Neuronal stem cell (in vitro differentiated cells): ENCODE measurements at regions not wholly inside any gene's neighbourhood (a gene's known extent, or its start where the extent isn't known, plus 50 kb on each side); places are given as distances from the start of the nearest gene placed in this dataset.

ENCODE experiments used
- DNase-seq: peaks from one replicate; pipeline ENCODE4 v3.0.0-alpha.2; 2013; ENCODE audit warnings: low spot score
- H2AFZ ChIP-seq: one replicate; pipeline ENCODE4 v1.6.1; 2013; ENCODE audit warnings: mild to moderate bottlenecking, low read length, inconsistent platforms
- H2AK5ac ChIP-seq: 2 replicates; pipeline ENCODE4 v1.6.1; 2013; ENCODE audit warnings: low read depth, mild to moderate bottlenecking, inconsistent platforms, low read length, moderate library complexity, mixed read lengths
- H2BK120ac ChIP-seq: 2 replicates; pipeline ENCODE4 v1.6.1; 2013; ENCODE audit warnings: low read depth, mild to moderate bottlenecking, inconsistent platforms, low read length, moderate library complexity, mixed read lengths
- H2BK12ac ChIP-seq: one replicate; pipeline ENCODE4 v1.6.1; 2013; ENCODE audit warnings: low read length, inconsistent platforms
- H2BK15ac ChIP-seq: 2 replicates; pipeline ENCODE4 v1.6.1; 2013; ENCODE audit warnings: mild to moderate bottlenecking, low read length, inconsistent platforms, mixed read lengths
- H2BK5ac ChIP-seq: one replicate; pipeline ENCODE4 v1.6.1; 2013; ENCODE audit warnings: inconsistent platforms, mild to moderate bottlenecking, low read length, moderate library complexity
- H3K14ac ChIP-seq: one replicate; pipeline ENCODE4 v1.6.1; 2013; ENCODE audit warnings: low read length, inconsistent platforms
- H3K18ac ChIP-seq: 2 replicates; pipeline ENCODE4 v1.6.1; 2013; ENCODE audit warnings: low read length, inconsistent platforms
- H3K23ac ChIP-seq: 2 replicates; pipeline ENCODE4 v1.6.1; 2013; ENCODE audit warnings: low read depth, mild to moderate bottlenecking, mixed read lengths, low read length, inconsistent platforms; ENCODE audit not compliant: poor library complexity
- H3K27ac ChIP-seq: replicated peaks from 3 replicates; pipeline ENCODE4 v1.5.1; 2013; ENCODE audit warnings: low read length, inconsistent platforms
- H3K27me3 ChIP-seq, 3 experiments: 2 replicates each; pipeline ENCODE4 v1.6.1; 2013; ENCODE audit warnings: low read length in 3 of 3, mild to moderate bottlenecking in 2 of 3, inconsistent platforms in 1 of 3, low read depth in 1 of 3, mixed read lengths in 1 of 3, moderate library complexity in 1 of 3; ENCODE audit not compliant: control insufficient read depth in 3 of 3, insufficient read depth in 3 of 3
- H3K36me3 ChIP-seq, 2 donors: replicated peaks in 1 of 2; 2 replicates each; pipeline ENCODE4 v1.6.1; 2013; ENCODE audit warnings: low read length in 2 of 2; ENCODE audit not compliant: control insufficient read depth in 2 of 2, insufficient read depth in 2 of 2
- H3K4ac ChIP-seq: 2 replicates; pipeline ENCODE4 v1.6.1; 2013; ENCODE audit warnings: inconsistent platforms, mild to moderate bottlenecking, low read length, moderate library complexity
- H3K4me1 ChIP-seq, 2 donors: 1 replicate in 1 of 2; 2 replicates in 1 of 2; pipeline ENCODE4 v1.6.1; 2013; ENCODE audit warnings: low read length in 2 of 2, low read depth in 1 of 2; ENCODE audit not compliant: control insufficient read depth in 2 of 2, insufficient read depth in 1 of 2
- H3K4me2 ChIP-seq: one replicate; pipeline ENCODE4 v1.6.1; 2013; ENCODE audit warnings: mild to moderate bottlenecking, low read length, inconsistent platforms; ENCODE audit not compliant: insufficient read depth, poor library complexity, severe bottlenecking
- H3K4me3 ChIP-seq, 2 donors: 2 replicates each; pipeline ENCODE4 v1.5.1; 2013; ENCODE audit warnings: low read length in 2 of 2, mild to moderate bottlenecking in 2 of 2, inconsistent platforms in 1 of 2, moderate library complexity in 1 of 2
- H3K79me1 ChIP-seq: one replicate; pipeline ENCODE4 v1.6.1; 2013; ENCODE audit warnings: low read depth, mild to moderate bottlenecking, inconsistent platforms, low read length, moderate library complexity
- H3K9ac ChIP-seq: one replicate; pipeline ENCODE4 v1.6.1; 2013; ENCODE audit warnings: mild to moderate bottlenecking, low read depth, low read length, inconsistent platforms; ENCODE audit not compliant: poor library complexity
- H3K9me3 ChIP-seq, 2 donors: replicated peaks in 1 of 2; 2 replicates each; pipeline versions ENCODE3 to v1.6.1; 2013; ENCODE audit warnings: low read length in 2 of 2, mild to moderate bottlenecking in 2 of 2, inconsistent platforms in 1 of 2, low read depth in 1 of 2, mixed read lengths in 1 of 2, moderate library complexity in 1 of 2; ENCODE audit not compliant: control insufficient read depth in 2 of 2, insufficient read depth in 1 of 2
- H4K8ac ChIP-seq: one replicate; pipeline ENCODE4 v1.6.1; 2013; ENCODE audit warnings: low read depth, mild to moderate bottlenecking, inconsistent platforms, low read length, moderate library complexity
- H4K91ac ChIP-seq: one replicate; pipeline ENCODE4 v1.6.1; 2013; ENCODE audit warnings: low read length, low read depth, mild to moderate bottlenecking, inconsistent platforms; ENCODE audit not compliant: poor library complexity
- WGBS, 2 donors: extraction: QIAGEN DNeasy Blood & Tissue Kit; methylation state at CpG; one replicate each; pipeline ENCODE4 v1.1.7; 2013; ENCODE audit warnings: missing lambda C conversion rate in 2 of 2, mixed read lengths in 1 of 2; ENCODE audit not compliant: insufficient read length in 2 of 2, insufficient replicate concordance in 1 of 2; ENCODE audit errors: extremely low coverage in 2 of 2; 5-methylcytosine and 5-hydroxymethylcytosine counted together

DNA sequence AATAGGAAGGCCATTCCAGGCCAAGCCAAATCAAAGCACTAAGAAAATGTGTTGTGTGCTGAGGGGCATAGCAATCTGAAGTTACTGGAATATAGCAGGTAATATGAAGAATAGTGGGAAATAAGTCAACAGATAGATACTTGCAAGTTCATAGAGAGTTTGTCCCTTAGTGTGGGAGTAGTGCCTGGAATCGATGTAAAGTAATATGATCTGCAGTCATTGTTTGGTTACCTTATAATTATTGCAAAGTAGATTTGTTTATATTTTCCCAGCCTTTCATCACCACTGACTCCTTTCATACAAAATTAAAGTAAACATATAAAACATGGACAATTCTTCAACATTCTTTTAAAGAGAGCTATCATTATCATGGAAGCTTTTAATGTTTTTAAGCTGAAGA, 420.9 kb upstream of the NECTIN3 start:
- Histone ChIP-seq H3K9me3 (no peaks in the 10 kb centered on the region), H2BK120ac (no peak overlapping the region)

DNA sequence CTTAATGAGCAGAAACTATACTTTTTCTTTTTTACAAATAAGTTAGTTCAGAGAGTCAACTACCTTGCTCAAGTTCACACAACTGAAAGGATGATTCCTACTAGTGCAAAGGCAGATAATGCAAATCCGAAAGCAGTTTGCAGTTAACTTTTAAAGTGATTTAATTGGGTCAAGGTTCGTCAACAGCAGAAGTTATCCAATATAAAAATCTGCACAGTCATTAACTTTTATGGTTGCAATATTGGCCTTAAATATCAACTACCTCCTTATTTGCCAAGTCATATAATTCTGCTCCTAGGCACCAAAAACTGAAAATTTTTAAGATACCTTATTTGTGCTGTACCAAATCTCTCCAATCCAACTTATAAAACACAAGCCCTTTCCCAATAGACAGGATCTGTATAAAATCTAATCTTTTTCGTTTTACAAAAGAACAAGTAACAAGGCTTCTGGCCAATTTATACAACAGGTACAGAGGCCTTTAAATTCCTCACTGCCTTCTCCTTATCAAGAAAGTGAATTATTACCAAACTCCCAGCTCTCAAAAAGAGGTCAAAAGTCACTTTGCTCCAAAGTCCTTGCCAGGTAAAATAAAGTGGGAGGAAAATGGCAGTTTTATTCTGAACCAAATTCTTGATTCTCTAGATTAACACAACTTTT, 416.6 kb upstream of the NECTIN3 start:
- Histone ChIP-seq H3K23ac (no peak overlapping the region), H3K4me1 (peaks cover 0 to 1% of the 10 kb centered on the region in 2 donors), H3K27ac (no peak overlapping the region), H3K9ac (no peak overlapping the region), H3K36me3 (no peaks in the 10 kb centered on the region), H3K4me3 (no peak overlapping the region), H3K14ac (no peak overlapping the region), H2AK5ac (no peak overlapping the region), H3K4ac (no peak overlapping the region), H2BK15ac (no peak overlapping the region), H2BK12ac (no peak overlapping the region), H2BK5ac (no peak overlapping the region), H2BK120ac (no peak overlapping the region), H3K27me3 (no peaks in the 10 kb centered on the region), H2AFZ (no peak overlapping the region), H3K18ac (no peak overlapping the region), H4K91ac (no peak overlapping the region), H3K4me2 (no peak overlapping the region), H3K79me1 (no peaks in the 10 kb centered on the region), H4K8ac (no peak overlapping the region), H3K9me3 (no peaks in the 10 kb centered on the region)
- DNase-seq = no peak
- no CpG with 5 or more reads among the region's 3 CpGs for WGBS, 2 donors

More for the DNA sequence above, 420.9 kb upstream of the NECTIN3 start:
- no peak overlapping the region for H3K4me2 ChIP-seq
- H3K4me3 ChIP-seq = no peak overlapping the region
- H4K8ac ChIP-seq = no peak overlapping the region
- no CpG with 5 or more reads among the region's 1 CpG for WGBS, 2 donors
- no peak overlapping the region for H2BK12ac ChIP-seq
- no peak overlapping the region for H2BK15ac ChIP-seq
- H3K79me1 ChIP-seq = no peaks in the 10 kb centered on the region
- no peak overlapping the region for H2AFZ ChIP-seq
- H3K18ac ChIP-seq = no peak overlapping the region
- no peak overlapping the region for H3K9ac ChIP-seq
- H3K14ac ChIP-seq = no peak overlapping the region
- no peak overlapping the region for H3K23ac ChIP-seq
- H4K91ac ChIP-seq = no peak overlapping the region
- no peak overlapping the region for H3K4ac ChIP-seq
- H2AK5ac ChIP-seq = no peak overlapping the region
- H2BK5ac ChIP-seq = no peak overlapping the region
- H3K36me3 ChIP-seq = no peaks in the 10 kb centered on the region
- no peak for DNase-seq
- no peak overlapping the region for H3K27ac ChIP-seq
- H3K4me1 ChIP-seq = peaks cover 0 to 1% of the 10 kb centered on the region in 2 donors
- no peaks in the 10 kb centered on the region for H3K27me3 ChIP-seq

DNA sequence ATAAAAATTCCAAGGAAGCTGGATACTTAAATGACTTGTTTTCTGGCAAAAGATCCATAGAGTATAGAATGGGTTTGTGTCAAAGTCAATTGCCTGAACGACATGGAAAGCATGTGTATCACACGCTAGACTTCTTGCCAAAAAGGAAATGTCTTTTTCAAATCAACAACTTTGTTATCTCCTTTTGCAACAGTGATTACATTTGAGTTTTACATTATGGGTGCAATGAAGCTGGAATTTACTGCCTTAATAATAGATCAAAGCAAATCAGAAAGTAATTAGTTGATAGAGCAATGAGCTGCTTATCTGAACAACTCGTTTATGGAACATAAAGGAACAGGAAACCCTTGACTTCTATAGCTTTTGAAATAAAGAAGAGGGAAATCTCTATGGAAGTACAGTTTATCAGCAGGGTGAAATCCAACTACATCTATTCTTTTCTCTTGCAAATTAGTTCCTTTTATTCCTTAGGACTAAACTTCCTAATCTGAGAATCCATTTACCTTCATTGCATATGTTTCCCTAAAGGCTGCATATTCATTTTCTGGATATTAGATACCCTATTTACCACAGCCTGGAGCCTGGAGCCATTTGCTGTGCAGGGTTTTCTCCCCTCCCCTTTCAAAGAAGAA, 415.1 kb upstream of the NECTIN3 start:
- H2BK12ac ChIP-seq = no peak overlapping the region
- H3K9ac ChIP-seq = no peak overlapping the region
- H3K4me1 ChIP-seq = peaks cover 0 to 1% of the 10 kb centered on the region in 2 donors
- H2AFZ ChIP-seq = no peak overlapping the region
- no peak overlapping the region for H4K91ac ChIP-seq
- no peaks in the 10 kb centered on the region for H3K36me3 ChIP-seq
- no peak overlapping the region for H3K18ac ChIP-seq
- no peak overlapping the region for H3K23ac ChIP-seq
- no CpG with 5 or more reads among the region's 3 CpGs for WGBS, 2 donors
- H2BK5ac ChIP-seq = no peak overlapping the region
- no peak overlapping the region for H2BK120ac ChIP-seq
- H3K27ac ChIP-seq = no peak overlapping the region
- H3K4me3 ChIP-seq = no peak overlapping the region
- H2AK5ac ChIP-seq = no peak overlapping the region
- H3K14ac ChIP-seq = no peak overlapping the region
- DNase-seq = no peak
- no peaks in the 10 kb centered on the region for H3K79me1 ChIP-seq
- H3K4ac ChIP-seq = no peak overlapping the region
- H2BK15ac ChIP-seq = no peak overlapping the region
- H3K9me3 ChIP-seq = no peaks in the 10 kb centered on the region
- H3K4me2 ChIP-seq = no peak overlapping the region
- no peak overlapping the region for H4K8ac ChIP-seq
- no peaks in the 10 kb centered on the region for H3K27me3 ChIP-seq

DNA sequence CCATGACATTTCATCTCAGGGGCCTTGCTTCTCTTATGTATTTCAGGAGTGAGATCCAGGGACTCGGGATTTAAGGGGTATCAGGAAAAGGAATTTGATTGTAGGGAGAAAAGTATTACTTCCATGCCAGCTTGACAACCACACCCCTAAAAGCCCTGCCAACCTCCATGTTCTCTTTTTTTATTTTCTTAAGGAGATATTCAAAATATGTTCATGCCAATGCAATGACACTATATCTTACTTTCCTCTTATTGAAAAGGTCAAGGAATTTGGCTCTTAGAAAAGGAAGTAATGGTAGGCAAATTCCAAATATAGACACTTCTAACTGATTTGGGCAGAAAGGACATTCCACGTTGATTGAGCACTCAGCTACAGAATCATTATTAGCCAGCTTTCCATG, 407.5 kb upstream of the NECTIN3 start:
- no peak for DNase-seq
- H3K79me1 ChIP-seq = no peaks in the 10 kb centered on the region
- no peak overlapping the region for H3K4me3 ChIP-seq
- H3K4me2 ChIP-seq = no peak overlapping the region
- H3K4me1 ChIP-seq = peaks cover 0 to 2% of the 10 kb centered on the region in 2 donors
- H3K36me3 ChIP-seq = no peaks in the 10 kb centered on the region
- H4K8ac ChIP-seq = no peak overlapping the region
- H3K14ac ChIP-seq = no peak overlapping the region
- WGBS, 2 donors = no CpG with 5 or more reads among the region's 2 CpGs
- no peak overlapping the region for H3K4ac ChIP-seq
- H3K27ac ChIP-seq = no peak overlapping the region
- H2BK120ac ChIP-seq = no peak overlapping the region
- no peak overlapping the region for H4K91ac ChIP-seq
- no peak overlapping the region for H3K18ac ChIP-seq
- no peak overlapping the region for H2AK5ac ChIP-seq
- H2BK15ac ChIP-seq = no peak overlapping the region
- H2BK5ac ChIP-seq = no peak overlapping the region
- peaks cover 3 to 12% of the 10 kb centered on the region in 2 donors for H3K9me3 ChIP-seq
- no peak overlapping the region for H2BK12ac ChIP-seq
- no peak overlapping the region for H3K9ac ChIP-seq
- no peaks in the 10 kb centered on the region for H3K27me3 ChIP-seq
- H2AFZ ChIP-seq = no peak overlapping the region
- no peak overlapping the region for H3K23ac ChIP-seq
